ENCODE measurements at regions not wholly inside any gene's neighbourhood (a gene's known extent, or its start where the extent isn't known, plus 50 kb on each side); places are given as distances from the start of the nearest gene placed in this dataset.
"Not testable (repeated sequence)": the region's sequence is repeated elsewhere in the genome, so short reads cannot be mapped to it uniquely, and the experiment has no call there.

- H3K9me1 ChIP-seq (ENCODE audit: control insufficient read depth, insufficient read depth, low read length); H3K4me3 ChIP-seq; FAIRE-seq; POLR2A ChIA-PET; CTCF ChIA-PET (ENCODE audit: low intra/inter-chr PET ratio); H3K4me2 ChIP-seq (ENCODE audit: insufficient read depth, low read length); H3K9ac ChIP-seq (ENCODE audit: insufficient read depth in 1 of 2, low read depth in 2 of 2, low read length in 2 of 2); in situ Hi-C loops (cut with MboI); H3K27me3 ChIP-seq (ENCODE audit: control insufficient read depth in 2 of 2, insufficient read depth in 2 of 2, low read length in 2 of 2); ATAC-seq; H3K9me3 ChIP-seq (replicated peaks; ENCODE audit: control insufficient read depth, insufficient read depth, low read depth, low read length); H3K27ac ChIP-seq (ENCODE audit: extremely low read depth, low read depth, low read length); DNase-seq (ENCODE audit: extremely low read depth in 1 of 4, low spot score in 3 of 4); H4K20me1 ChIP-seq (replicated peaks; ENCODE audit: control insufficient read depth, insufficient read depth, low read length); BruUV-seq (replicated peaks); H3K36me3 ChIP-seq (ENCODE audit: control insufficient read depth, insufficient read depth, low read length); H3K4me1 ChIP-seq (replicated peaks in 1 of 2; ENCODE audit: control insufficient read depth in 2 of 2, insufficient read depth in 2 of 2, low read length in 2 of 2); H3K79me2 ChIP-seq (ENCODE audit: control insufficient read depth, insufficient read depth, low read length); intact Hi-C loops (cut with micrococcal nuclease); H2AFZ ChIP-seq (ENCODE audit: low read depth, low read length): not testable (repeated sequence)
- no CpG with 5 or more reads among the region's 2 CpGs for WGBS (ENCODE audit: insufficient coverage, low coverage, missing lambda C conversion rate)
Observed at GRCh38 chr1:146521804-146522203, 293.0 kb upstream of the NOTCH2NLA start.

- CTCF ChIA-PET (ENCODE audit: low intra/inter-chr PET ratio) = not testable (repeated sequence)
Observed at GRCh38 chr1:146513754-146514153, 284.9 kb upstream of the NOTCH2NLA start.

GRCh38 chr1:146511047-146511777 lies 282.4 kb upstream of the NOTCH2NLA start:
- H3K4me1 ChIP-seq (replicated peaks in 1 of 2; ENCODE audit: control insufficient read depth in 2 of 2, insufficient read depth in 2 of 2, low read length in 2 of 2); H3K27ac ChIP-seq (ENCODE audit: extremely low read depth, low read depth, low read length); DNase-seq (ENCODE audit: extremely low read depth in 1 of 4, low spot score in 3 of 4); in situ Hi-C loops (cut with MboI); H3K9me3 ChIP-seq (replicated peaks; ENCODE audit: control insufficient read depth, insufficient read depth, low read depth, low read length); FAIRE-seq; H3K27me3 ChIP-seq (ENCODE audit: control insufficient read depth in 2 of 2, insufficient read depth in 2 of 2, low read length in 2 of 2); H3K79me2 ChIP-seq (ENCODE audit: control insufficient read depth, insufficient read depth, low read length); POLR2A ChIA-PET; BruUV-seq (replicated peaks); ATAC-seq; H3K4me2 ChIP-seq (ENCODE audit: insufficient read depth, low read length); CTCF ChIA-PET (ENCODE audit: low intra/inter-chr PET ratio); H3K36me3 ChIP-seq (ENCODE audit: control insufficient read depth, insufficient read depth, low read length); intact Hi-C loops (cut with micrococcal nuclease); H2AFZ ChIP-seq (ENCODE audit: low read depth, low read length); H4K20me1 ChIP-seq (replicated peaks; ENCODE audit: control insufficient read depth, insufficient read depth, low read length); H3K9me1 ChIP-seq (ENCODE audit: control insufficient read depth, insufficient read depth, low read length); H3K9ac ChIP-seq (ENCODE audit: insufficient read depth in 1 of 2, low read depth in 2 of 2, low read length in 2 of 2); H3K4me3 ChIP-seq: not testable (repeated sequence)
- 0% methylated on average over 2 of the region's 7 CpGs for WGBS (ENCODE audit: insufficient coverage, low coverage, missing lambda C conversion rate)

More at GRCh38 chr1:146513754-146514153, 284.9 kb upstream of the NOTCH2NLA start:
- H2AFZ ChIP-seq (ENCODE audit: low read depth, low read length); H3K9me3 ChIP-seq (replicated peaks; ENCODE audit: control insufficient read depth, insufficient read depth, low read depth, low read length); ATAC-seq; H3K4me3 ChIP-seq; H3K79me2 ChIP-seq (ENCODE audit: control insufficient read depth, insufficient read depth, low read length); POLR2A ChIA-PET; H3K27ac ChIP-seq (ENCODE audit: extremely low read depth, low read depth, low read length); H3K9ac ChIP-seq (ENCODE audit: insufficient read depth in 1 of 2, low read depth in 2 of 2, low read length in 2 of 2); H3K4me1 ChIP-seq (replicated peaks in 1 of 2; ENCODE audit: control insufficient read depth in 2 of 2, insufficient read depth in 2 of 2, low read length in 2 of 2); H4K20me1 ChIP-seq (replicated peaks; ENCODE audit: control insufficient read depth, insufficient read depth, low read length); intact Hi-C loops (cut with micrococcal nuclease); H3K9me1 ChIP-seq (ENCODE audit: control insufficient read depth, insufficient read depth, low read length); H3K36me3 ChIP-seq (ENCODE audit: control insufficient read depth, insufficient read depth, low read length); DNase-seq (ENCODE audit: extremely low read depth in 1 of 4, low spot score in 3 of 4); FAIRE-seq; BruUV-seq (replicated peaks); in situ Hi-C loops (cut with MboI); H3K27me3 ChIP-seq (ENCODE audit: control insufficient read depth in 2 of 2, insufficient read depth in 2 of 2, low read length in 2 of 2); H3K4me2 ChIP-seq (ENCODE audit: insufficient read depth, low read length): not testable (repeated sequence)
- WGBS (ENCODE audit: insufficient coverage, low coverage, missing lambda C conversion rate) = no CpG with 5 or more reads among the region's 4 CpGs

- H2AFZ ChIP-seq (ENCODE audit: low read depth, low read length); BruUV-seq (replicated peaks); DNase-seq (ENCODE audit: extremely low read depth in 1 of 4, low spot score in 3 of 4); in situ Hi-C loops (cut with MboI); H3K79me2 ChIP-seq (ENCODE audit: control insufficient read depth, insufficient read depth, low read length); H3K9me3 ChIP-seq (replicated peaks; ENCODE audit: control insufficient read depth, insufficient read depth, low read depth, low read length); H3K27me3 ChIP-seq (ENCODE audit: control insufficient read depth in 2 of 2, insufficient read depth in 2 of 2, low read length in 2 of 2); POLR2A ChIA-PET; H3K36me3 ChIP-seq (ENCODE audit: control insufficient read depth, insufficient read depth, low read length); H3K27ac ChIP-seq (ENCODE audit: extremely low read depth, low read depth, low read length); ATAC-seq; H3K4me2 ChIP-seq (ENCODE audit: insufficient read depth, low read length); FAIRE-seq; H4K20me1 ChIP-seq (replicated peaks; ENCODE audit: control insufficient read depth, insufficient read depth, low read length); intact Hi-C loops (cut with micrococcal nuclease); H3K4me3 ChIP-seq; H3K9me1 ChIP-seq (ENCODE audit: control insufficient read depth, insufficient read depth, low read length); CTCF ChIA-PET (ENCODE audit: low intra/inter-chr PET ratio); H3K9ac ChIP-seq (ENCODE audit: insufficient read depth in 1 of 2, low read depth in 2 of 2, low read length in 2 of 2); H3K4me1 ChIP-seq (replicated peaks in 1 of 2; ENCODE audit: control insufficient read depth in 2 of 2, insufficient read depth in 2 of 2, low read length in 2 of 2): not testable (repeated sequence)
- no CpG with 5 or more reads among the region's 4 CpGs for WGBS (ENCODE audit: insufficient coverage, low coverage, missing lambda C conversion rate)
Observed at GRCh38 chr1:146510248-146510983, 281.6 kb upstream of the NOTCH2NLA start.

Data from K562 (cell line).